T47D (cell line): ENCODE measurements at regions not wholly inside any gene's neighbourhood (a gene's known extent, or its start where the extent isn't known, plus 50 kb on each side); places are given as distances from the start of the nearest gene placed in this dataset.

Experiments
- DNase-seq, 2 experiments: peaks; one replicate each; pipeline versions ENCODE4 v3.0.0 to v3.0.0-alpha.2; 2011 to 2012; ENCODE audit warnings: low read depth in 1 of 2, low spot score in 1 of 2
- JUND ChIP-seq: IDR thresholded peaks from 2 replicates; pipeline ENCODE4 v1.6.1; 2012; ENCODE audit warnings: low read depth
- in situ Hi-C: cut with HindIII; loops from 2 replicates; pipeline ENCODE4 v1.10.0; 2016; ENCODE audit warnings: low sequenced_read_pairs, low pct_unique_long_range_greater_than_20kb

GRCh38 chr18:47758000-47758399 lies 172.5 kb downstream of the SMAD2 start:
- TF ChIP-seq JUND, result no peak
- in situ Hi-C loops, result no loop called here
- DNase-seq, result no peak

DNA sequence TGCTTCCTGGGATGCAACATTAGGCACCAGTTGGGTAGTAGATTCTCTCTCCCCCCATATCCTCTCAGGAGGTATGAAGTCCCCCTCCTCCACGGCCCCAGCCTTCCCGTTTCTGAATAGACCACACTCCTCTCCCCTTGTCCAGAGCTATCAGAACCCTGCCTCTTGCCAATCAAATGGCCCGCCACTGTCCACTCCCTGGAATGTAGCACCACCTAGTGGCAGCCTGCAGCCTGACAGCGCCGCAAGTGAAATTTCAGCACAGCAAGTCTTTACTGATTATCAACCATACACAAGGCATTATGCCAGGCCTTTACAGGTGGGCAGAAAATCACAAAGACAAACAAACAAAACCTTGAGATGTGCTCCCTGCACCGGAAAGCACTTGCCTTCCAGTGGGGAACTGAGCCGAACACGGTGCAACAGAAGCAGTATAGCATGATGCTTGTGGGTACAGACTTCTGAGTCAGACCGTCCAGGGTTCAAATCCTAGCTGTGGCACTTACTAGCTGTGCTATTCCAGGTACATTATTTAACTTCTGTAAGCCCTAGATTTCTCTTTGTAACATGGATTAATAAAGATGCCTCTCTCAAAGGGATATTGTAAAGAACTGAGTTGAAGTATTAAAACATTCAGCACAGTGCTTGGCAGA lies 174.0 kb downstream of the SMAD2 start:
- in situ Hi-C loops, result no loop called here
- TF ChIP-seq JUND, result no peak
- peak; percentile 21 to 59 for DNase-seq

- DNase-seq, result no peak
- in situ Hi-C loops, result no loop called here
- no peak for TF ChIP-seq JUND
These were observed 175.4 kb downstream of the SMAD2 start for GRCh38 chr18:47755102-47755456.

GRCh38 chr18:47754311-47755101 lies 176.0 kb downstream of the SMAD2 start:
- in situ Hi-C loops, result no loop called here
- TF ChIP-seq JUND, result no peak
- DNase-seq, result peak; percentile 20 to 62

- TF ChIP-seq JUND, result no peak
- in situ Hi-C loops, result no loop called here
- no peak for DNase-seq
These were observed 177.4 kb downstream of the SMAD2 start for GRCh38 chr18:47752796-47753645.

- DNase-seq, result no peak
- TF ChIP-seq JUND, result no peak
- in situ Hi-C loops, result no loop called here
These were observed 179.5 kb downstream of the SMAD2 start for GRCh38 chr18:47750889-47751423.

DNA sequence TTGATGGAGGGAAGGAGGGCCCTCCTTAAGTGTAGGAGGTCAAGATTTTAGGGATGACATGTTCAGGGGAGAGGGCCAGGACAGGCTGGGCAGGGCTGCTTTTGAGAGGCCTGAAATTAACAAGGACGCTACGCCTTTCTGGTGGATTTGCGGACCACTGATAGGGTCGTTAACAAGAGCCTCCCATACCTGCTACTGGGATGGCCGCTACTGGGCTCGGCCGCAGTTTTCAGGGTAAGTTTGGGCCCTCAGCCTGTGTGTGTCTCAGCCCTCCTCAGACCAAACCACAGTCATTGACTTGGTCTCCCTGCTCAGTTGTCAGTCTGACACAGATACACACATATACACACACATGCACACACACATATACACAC lies 180.9 kb downstream of the SMAD2 start:
- DNase-seq, result no peak
- TF ChIP-seq JUND, result no peak
- in situ Hi-C loops, result no loop called here

DNA sequence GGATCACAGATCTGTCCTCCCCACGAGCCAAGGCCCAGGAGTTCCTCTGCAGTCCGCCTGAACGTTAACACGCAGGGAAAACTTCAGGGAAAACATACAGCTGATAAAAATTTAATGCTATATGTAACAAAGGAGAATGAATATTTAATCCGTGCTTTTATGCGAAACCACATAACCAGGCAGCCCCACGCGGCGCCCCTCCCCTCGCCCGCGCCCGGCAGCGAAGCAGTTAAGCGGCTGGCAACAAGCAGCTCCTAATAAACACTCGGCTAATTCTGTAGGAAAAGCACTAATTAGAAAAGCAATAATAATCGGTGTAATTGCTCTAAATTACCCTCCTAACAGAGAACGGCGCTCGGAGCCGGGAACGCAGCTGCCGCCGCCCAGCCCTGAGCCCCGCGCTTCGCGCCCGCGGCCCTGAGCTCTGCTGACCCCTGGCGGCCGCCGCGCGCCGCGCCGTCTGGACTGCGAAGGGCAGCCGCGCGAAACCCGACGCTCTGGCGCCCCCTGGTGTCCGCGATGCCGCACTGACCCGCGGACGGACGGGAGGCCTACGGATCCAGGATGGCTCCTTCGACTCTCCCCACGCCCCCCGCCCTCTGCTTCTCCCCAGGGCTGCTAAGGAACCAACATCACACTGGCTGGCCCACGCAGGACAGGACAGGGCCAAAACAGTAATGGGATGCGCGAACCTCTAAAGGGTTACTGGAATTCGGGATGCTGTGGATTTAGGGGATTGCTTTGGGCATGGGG lies 181.4 kb downstream of the SMAD2 start:
- in situ Hi-C loops, result no loop called here
- no peak for TF ChIP-seq JUND
- peak; percentile 60 to 74 for DNase-seq

DNA sequence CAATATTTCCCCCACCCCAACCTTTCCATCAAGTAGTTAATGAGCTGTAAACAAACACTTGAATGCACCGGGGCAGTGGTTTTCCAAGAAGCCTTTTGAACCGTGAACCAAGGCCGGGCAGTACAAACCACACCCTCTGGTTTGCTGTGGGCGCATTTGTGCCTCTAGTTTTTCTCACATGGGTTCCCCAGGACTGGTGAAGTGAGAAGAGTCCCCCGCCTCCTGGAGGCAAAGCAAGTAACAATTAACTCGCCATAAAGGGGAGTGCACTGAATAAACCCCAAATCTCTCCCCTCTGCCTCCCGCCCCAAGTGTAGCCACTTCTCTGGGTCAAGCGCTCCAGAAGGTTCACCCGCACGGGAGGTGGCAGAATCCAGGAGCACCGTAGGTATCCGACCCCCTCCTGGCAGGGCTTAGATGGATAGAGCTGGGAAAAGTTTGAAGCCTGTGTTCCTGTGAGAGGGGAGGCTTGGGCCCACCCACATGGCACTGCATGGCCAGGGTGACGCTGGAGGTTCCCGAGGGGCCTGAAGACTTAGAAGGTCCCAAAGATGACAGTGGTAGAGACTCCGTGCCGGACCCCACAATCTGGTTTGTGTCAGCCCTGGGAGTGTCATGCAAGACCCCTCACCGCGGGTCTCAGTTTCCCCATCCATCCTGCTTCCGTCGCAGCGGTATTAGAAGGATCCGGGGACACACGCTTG lies 182.2 kb downstream of the SMAD2 start:
- in situ Hi-C loops, result no loop called here
- no peak for TF ChIP-seq JUND
- DNase-seq, result no peak

- no peak for DNase-seq
- in situ Hi-C loops, result no loop called here
- TF ChIP-seq JUND, result no peak
These were observed 183.1 kb downstream of the SMAD2 start for GRCh38 chr18:47747260-47747795.

GRCh38 chr18:47746615-47747014 lies 183.8 kb downstream of the SMAD2 start:
- DNase-seq, result no peak
- TF ChIP-seq JUND, result no peak
- in situ Hi-C loops, result no loop called here

- in situ Hi-C loops, result no loop called here
- DNase-seq, result no peak
- TF ChIP-seq JUND, result no peak
These were observed 185.2 kb downstream of the SMAD2 start for GRCh38 chr18:47745227-47745626.
